Esophagus muscularis mucosa (tissue), 4 donors: ENCODE measurements at regions not wholly inside any gene's neighbourhood (a gene's known extent, or its start where the extent isn't known, plus 50 kb on each side); places are given as distances from the start of the nearest gene placed in this dataset.

Source experiments
- DNase-seq: peaks from one replicate; pipeline ENCODE4 v3.0.0-alpha.2; 2017; ENCODE audit errors: extremely low spot score
- H3K27ac ChIP-seq, 4 donors: fragments of 200-600 bp; sonication (generic); replicated peaks in 1 of 4; 1 replicate in 3 of 4; 2 replicates in 1 of 4; pipeline ENCODE4 v1.5.1; 2016 to 2019; ENCODE audit warnings: mild to moderate bottlenecking in 1 of 4
- H3K27me3 ChIP-seq, 4 donors: fragments of 200-600 bp; sonication (generic); one replicate each; pipeline versions ENCODE4 v1.5.1 to v1.6.0; 2016 to 2019
- H3K36me3 ChIP-seq, 4 donors: fragments of 200-600 bp; sonication (generic); one replicate each; pipeline ENCODE4 v1.5.1; 2016 to 2019
- H3K4me1 ChIP-seq, 4 donors: fragments of 200-600 bp; sonication (generic); one replicate each; pipeline ENCODE4 v1.5.1; 2016 to 2019
- H3K4me3 ChIP-seq, 4 donors: fragments of 200-600 bp; sonication (generic); 1 replicate in 2 of 4; 2 replicates in 2 of 4; pipeline ENCODE4 v1.5.1; 2016 to 2019; ENCODE audit warnings: mild to moderate bottlenecking in 4 of 4, moderate library complexity in 1 of 4
- H3K9me3 ChIP-seq, 4 donors: fragments of 200-600 bp; sonication (generic); 1 replicate in 3 of 4; 2 replicates in 1 of 4; pipeline ENCODE4 v1.5.1; 2016 to 2019
- CTCF ChIP-seq, 3 experiments: fragments of 200-600 bp in 2 of 3; fragments of 450-650 bp in 1 of 3; sonication (generic) in 2 of 3; IDR thresholded peaks; one replicate each; pipeline ENCODE4 v1.5.1; 2017 to 2019; ENCODE audit warnings: antibody characterized with exemption in 3 of 3, mild to moderate bottlenecking in 2 of 3, moderate library complexity in 1 of 3
- EP300 ChIP-seq: sonication (generic); formaldehyde crosslinking; IDR thresholded peaks from one replicate; pipeline ENCODE4 v1.6.1; 2017; ENCODE audit warnings: antibody characterized with exemption
- POLR2A ChIP-seq: fragments of 450-650 bp; IDR thresholded peaks from one replicate; pipeline ENCODE4 v1.6.1; 2017; ENCODE audit warnings: antibody characterized with exemption, moderate library complexity, mild to moderate bottlenecking, low read depth
- POLR2AphosphoS5 ChIP-seq, 2 donors: sonication (generic); formaldehyde crosslinking; IDR thresholded peaks; one replicate each; pipeline ENCODE4 v1.6.1; 2017; ENCODE audit warnings: antibody characterized with exemption in 2 of 2
- WGBS: methylation state at CpG from one replicate; pipeline ENCODE4 v1.1.5; 2018; 5-methylcytosine and 5-hydroxymethylcytosine counted together
- intact Hi-C: fragments of 100-400 bp; cut with DNase I; formaldehyde crosslinking; loops from one replicate; pipeline ENCODE4 v1.15.1; 2023

- WGBS = 54% methylated on average over 13 of the region's 13 CpGs
- H3K36me3 ChIP-seq = no peaks in the 10 kb centered on the region
- intact Hi-C loops = no loop called here
- TF ChIP-seq POLR2AphosphoS5 (IDR thresholded peaks at IDR 0.05) (no peak), EP300 (no peak), CTCF (IDR thresholded peaks at IDR 0.05) (no peak), POLR2A (no peak)
- no peaks in the 10 kb centered on the region for H3K9me3 ChIP-seq
- peaks cover 0 to 15% (median 0%) of the 10 kb centered on the region in 4 donors for H3K27me3 ChIP-seq
- H3K4me3 ChIP-seq = no peak overlapping the region
- H3K4me1 ChIP-seq = peaks cover 0 to 10% (median 5%) of the 10 kb centered on the region in 4 donors
- no peak for DNase-seq
- H3K27ac ChIP-seq = no peak overlapping the region
Observed at GRCh38 chr11:31968461-31969358, 122.2 kb upstream of the RCN1 start.

GRCh38 chr11:31967404-31968130 lies 123.3 kb upstream of the RCN1 start:
- Histone ChIP-seq H3K9me3 (no peaks in the 10 kb centered on the region), H3K27me3 (peaks cover 0 to 4% (median 0%) of the 10 kb centered on the region in 4 donors), H3K4me1 (peaks cover 0 to 10% (median 5%) of the 10 kb centered on the region in 4 donors), H3K4me3 (no peak overlapping the region), H3K36me3 (no peaks in the 10 kb centered on the region), H3K27ac (no peak overlapping the region)
- TF ChIP-seq CTCF (IDR thresholded peaks at IDR 0.05) (no peak), POLR2AphosphoS5 (IDR thresholded peaks at IDR 0.05) (no peak), EP300 (no peak), POLR2A (no peak)
- DNase-seq = no peak
- 73% methylated on average over 7 of the region's 7 CpGs for WGBS
- intact Hi-C loops = no loop called here

- H3K36me3 ChIP-seq = no peaks in the 10 kb centered on the region
- H3K9me3 ChIP-seq = no peaks in the 10 kb centered on the region
- WGBS = 91% methylated on average over 6 of the region's 9 CpGs
- no peak overlapping the region for H3K27ac ChIP-seq
- no peak for DNase-seq
- intact Hi-C loops = no loop called here
- peaks cover 0 to 10% (median 5%) of the 10 kb centered on the region in 4 donors for H3K4me1 ChIP-seq
- peaks cover 0 to 4% (median 0%) of the 10 kb centered on the region in 4 donors for H3K27me3 ChIP-seq
- TF ChIP-seq CTCF (IDR thresholded peaks at IDR 0.05) = no peak
- TF ChIP-seq POLR2AphosphoS5 (IDR thresholded peaks at IDR 0.05) = no peak
- TF ChIP-seq EP300 = no peak
- no peak for TF ChIP-seq POLR2A
- H3K4me3 ChIP-seq = no peak overlapping the region
Observed at GRCh38 chr11:31966846-31967245, 124.0 kb upstream of the RCN1 start.

GRCh38 chr11:31964181-31964580 lies 126.7 kb upstream of the RCN1 start:
- WGBS = 97% methylated on average over 3 of the region's 3 CpGs
- no peaks in the 10 kb centered on the region for H3K36me3 ChIP-seq
- no peak overlapping the region for H3K27ac ChIP-seq
- H3K9me3 ChIP-seq = no peaks in the 10 kb centered on the region
- no peak overlapping the region for H3K4me3 ChIP-seq
- H3K27me3 ChIP-seq = peaks cover 0 to 4% (median 0%) of the 10 kb centered on the region in 4 donors
- no peak for TF ChIP-seq EP300
- no peak for TF ChIP-seq POLR2A
- TF ChIP-seq CTCF (IDR thresholded peaks at IDR 0.05) = no peak
- TF ChIP-seq POLR2AphosphoS5 (IDR thresholded peaks at IDR 0.05) = no peak
- DNase-seq = no peak
- H3K4me1 ChIP-seq = peaks cover 0 to 14% (median 4%) of the 10 kb centered on the region in 4 donors
- intact Hi-C loops = no loop called here
